GM21825 (cell line): ENCODE measurements at regions not wholly inside any gene's neighbourhood (a gene's known extent, or its start where the extent isn't known, plus 50 kb on each side); places are given as distances from the start of the nearest gene placed in this dataset.

Experiments
- ATAC-seq: cut with Tn5 transposase; IDR thresholded peaks from one replicate; pipeline ENCODE4 v1.9.1; 2021; ENCODE audit warnings: mild to moderate bottlenecking, moderate library complexity; ENCODE audit not compliant: unreplicated experiment

GRCh38 chr15:100783291-100783690 is 96.3 kb upstream of the ALDH1A3 start:
- no peak for ATAC-seq

- no peak for ATAC-seq
These were observed 95.7 kb upstream of the ALDH1A3 start for GRCh38 chr15:100783760-100784492.

- ATAC-seq = no peak
These were observed 95.0 kb upstream of the ALDH1A3 start for GRCh38 chr15:100784493-100785180.

GRCh38 chr15:100785181-100786138 is 94.2 kb upstream of the ALDH1A3 start:
- ATAC-seq = no peak

GRCh38 chr15:100786139-100786531 is 93.5 kb upstream of the ALDH1A3 start:
- no peak for ATAC-seq

GRCh38 chr15:100786901-100787566 is 92.6 kb upstream of the ALDH1A3 start:
- ATAC-seq = no peak

GRCh38 chr15:100787567-100788417 is 91.8 kb upstream of the ALDH1A3 start:
- no peak for ATAC-seq

- ATAC-seq = no peak
These were observed 91.1 kb upstream of the ALDH1A3 start for GRCh38 chr15:100788418-100789105.

- ATAC-seq = no peak
These were observed 88.8 kb upstream of the ALDH1A3 start for GRCh38 chr15:100790786-100791265.

- ATAC-seq = no peak
These were observed 85.6 kb upstream of the ALDH1A3 start for GRCh38 chr15:100794008-100794407.

- ATAC-seq = no peak
These were observed 78.3 kb upstream of the ALDH1A3 start for GRCh38 chr15:100801256-100801900.

- ATAC-seq = no peak
These were observed 77.0 kb upstream of the ALDH1A3 start for GRCh38 chr15:100802421-100803170.

- ATAC-seq = no peak
These were observed 76.5 kb upstream of the ALDH1A3 start for GRCh38 chr15:100803171-100803440.

GRCh38 chr15:100806157-100806556 is 73.5 kb upstream of the ALDH1A3 start:
- no peak for ATAC-seq

GRCh38 chr15:100807028-100807427 is 72.6 kb upstream of the ALDH1A3 start:
- ATAC-seq = no peak

- ATAC-seq = no peak
These were observed 70.9 kb upstream of the ALDH1A3 start for GRCh38 chr15:100808691-100809090.

- no peak for ATAC-seq
These were observed 70.5 kb upstream of the ALDH1A3 start for GRCh38 chr15:100809151-100809550.

GRCh38 chr15:100809587-100809986 is 70.0 kb upstream of the ALDH1A3 start:
- no peak for ATAC-seq
